Prostate gland (tissue), 2 donors: ENCODE measurements at regions not wholly inside any gene's neighbourhood (a gene's known extent, or its start where the extent isn't known, plus 50 kb on each side); places are given as distances from the start of the nearest gene placed in this dataset.

ENCODE experiments used
- DNase-seq: peaks from one replicate; pipeline ENCODE4 v3.0.0-alpha.2; 2019; ENCODE audit warnings: low spot score
- H3K27ac ChIP-seq, 2 donors: fragments of 200-600 bp; sonication (generic); 2 replicates each; pipeline ENCODE4 v1.5.1; 2017 to 2019
- H3K27me3 ChIP-seq: fragments of 200-600 bp; sonication (generic); replicated peaks from 2 replicates; pipeline ENCODE4 v1.5.1; 2019; ENCODE audit not compliant: insufficient read depth
- H3K36me3 ChIP-seq, 2 donors: fragments of 200-600 bp; sonication (generic); 1 replicate in 1 of 2; 2 replicates in 1 of 2; pipeline versions ENCODE4 v1.5.1 to v1.8.1; 2017 to 2019
- H3K4me1 ChIP-seq: fragments of 200-600 bp; sonication (generic); replicated peaks from 2 replicates; pipeline ENCODE4 v1.5.1; 2019
- H3K4me3 ChIP-seq, 2 donors: fragments of 200-600 bp; sonication (generic); 2 replicates each; pipeline ENCODE4 v1.5.1; 2017 to 2019
- H3K9me3 ChIP-seq: fragments of 200-600 bp; sonication (generic); 2 replicates; pipeline ENCODE4 v1.5.1; 2017
- POLR2A ChIP-seq: fragments of 450-650 bp; IDR thresholded peaks from one replicate; pipeline ENCODE4 v1.6.1; 2016; ENCODE audit warnings: antibody characterized with exemption, mild to moderate bottlenecking
- POLR2AphosphoS5 ChIP-seq: sonication (generic); formaldehyde crosslinking; IDR thresholded peaks from one replicate; pipeline ENCODE4 v1.6.1; 2017; ENCODE audit warnings: antibody characterized with exemption
- WGBS: methylation state at CpG from one replicate; pipeline ENCODE4 v1.1.5; 2018; 5-methylcytosine and 5-hydroxymethylcytosine counted together
- intact Hi-C: fragments of 100-400 bp; cut with DNase I; formaldehyde crosslinking; loops from one replicate; pipeline ENCODE4 v1.14.2; 2022
- TF ChIP-seq, protein P1 (sequence below), 4 experiments: fragments of 200-600 bp in 2 of 4; fragments of 450-650 bp in 2 of 4; sonication (generic) in 2 of 4; IDR thresholded peaks; 1 replicate in 3 of 4; 2 replicates in 1 of 4; pipeline ENCODE4 v1.5.1; 2016 to 2019; ENCODE audit warnings: antibody characterized with exemption in 4 of 4, mild to moderate bottlenecking in 2 of 4, moderate library complexity in 2 of 4

DNA sequence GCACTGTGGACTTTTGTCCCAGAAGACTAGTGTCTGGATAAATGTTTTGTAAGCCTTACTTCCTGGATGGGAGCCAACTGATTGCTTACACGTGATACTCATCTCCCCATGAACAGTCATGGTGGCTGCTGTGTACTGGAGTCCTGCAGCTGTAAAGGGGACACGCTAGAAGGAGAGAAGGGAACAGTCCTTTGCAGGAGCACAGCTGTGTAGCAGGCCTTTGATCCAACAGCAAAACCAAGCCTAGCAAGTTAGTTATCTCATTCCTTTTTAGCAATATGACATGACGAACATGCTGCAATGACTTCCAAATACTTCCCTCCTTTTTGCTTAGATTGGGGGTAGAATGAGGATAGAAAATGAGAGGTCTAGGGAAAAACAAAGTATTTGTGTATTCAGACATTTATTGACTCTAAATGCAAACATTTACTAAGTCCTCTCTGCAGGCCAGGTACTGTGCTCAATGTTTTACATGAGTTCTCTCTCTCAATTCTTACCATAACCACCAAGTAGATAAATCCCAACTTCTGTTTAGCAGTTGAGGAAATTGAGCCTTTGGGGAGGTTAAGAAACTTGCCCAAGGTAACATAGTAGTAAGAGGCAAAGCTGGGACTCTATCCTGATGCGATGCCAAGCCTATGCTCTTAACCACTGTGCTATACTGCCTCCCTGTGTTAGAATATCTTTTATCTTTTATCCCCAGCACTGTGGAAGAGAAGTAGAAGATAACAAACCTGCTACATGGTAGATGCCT lies 55.4 kb upstream of the CD28 start:
- Histone ChIP-seq H3K4me1 (peaks cover 14% of the 10 kb centered on the region), H3K27me3 (no peaks in the 10 kb centered on the region), H3K9me3 (no peaks in the 10 kb centered on the region), H3K27ac (peak overlapping the region; percentile 61 to 74), H3K36me3 (no peaks in the 10 kb centered on the region), H3K4me3 (no peak overlapping the region)
- 40% methylated on average over 4 of the region's 4 CpGs for WGBS
- DNase-seq: peak; percentile 56
- TF ChIP-seq, protein P1, sequence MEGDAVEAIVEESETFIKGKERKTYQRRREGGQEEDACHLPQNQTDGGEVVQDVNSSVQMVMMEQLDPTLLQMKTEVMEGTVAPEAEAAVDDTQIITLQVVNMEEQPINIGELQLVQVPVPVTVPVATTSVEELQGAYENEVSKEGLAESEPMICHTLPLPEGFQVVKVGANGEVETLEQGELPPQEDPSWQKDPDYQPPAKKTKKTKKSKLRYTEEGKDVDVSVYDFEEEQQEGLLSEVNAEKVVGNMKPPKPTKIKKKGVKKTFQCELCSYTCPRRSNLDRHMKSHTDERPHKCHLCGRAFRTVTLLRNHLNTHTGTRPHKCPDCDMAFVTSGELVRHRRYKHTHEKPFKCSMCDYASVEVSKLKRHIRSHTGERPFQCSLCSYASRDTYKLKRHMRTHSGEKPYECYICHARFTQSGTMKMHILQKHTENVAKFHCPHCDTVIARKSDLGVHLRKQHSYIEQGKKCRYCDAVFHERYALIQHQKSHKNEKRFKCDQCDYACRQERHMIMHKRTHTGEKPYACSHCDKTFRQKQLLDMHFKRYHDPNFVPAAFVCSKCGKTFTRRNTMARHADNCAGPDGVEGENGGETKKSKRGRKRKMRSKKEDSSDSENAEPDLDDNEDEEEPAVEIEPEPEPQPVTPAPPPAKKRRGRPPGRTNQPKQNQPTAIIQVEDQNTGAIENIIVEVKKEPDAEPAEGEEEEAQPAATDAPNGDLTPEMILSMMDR (IDR thresholded peaks at IDR 0.05): peak in 3 of 4 experiments; percentile 43 to 66 (median 64)
- TF ChIP-seq POLR2AphosphoS5 (peak; percentile 16), POLR2A (no peak)
- intact Hi-C loops: loop anchor here (10.0 kb wide), 1 partner anchor 166 kb away; no protein-coding TSS in a partner anchor

DNA sequence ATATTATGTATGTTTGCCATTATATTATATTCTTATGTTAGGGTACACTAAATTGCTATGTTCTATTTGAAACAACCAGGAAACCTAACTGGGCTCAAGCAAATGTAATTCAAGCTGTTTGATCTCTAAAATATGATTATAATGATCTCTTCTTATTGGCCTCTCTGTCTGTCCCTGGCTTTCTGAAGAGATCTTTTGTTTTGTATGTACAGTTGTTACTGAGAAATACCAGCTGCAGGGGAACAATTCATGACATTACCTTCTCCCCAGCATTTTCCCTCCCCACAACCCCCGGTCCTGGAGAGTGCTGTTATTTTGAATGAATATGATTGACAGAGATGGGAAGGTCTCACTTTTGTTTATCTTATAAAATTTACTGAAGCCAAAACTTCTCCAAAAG lies 54.8 kb upstream of the CD28 start:
- WGBS: 31% methylated on average over 1 of the region's 1 CpG
- intact Hi-C loops: loop anchor here (10.0 kb wide), 1 partner anchor 167 kb away; no protein-coding TSS in a partner anchor
- H3K27me3 ChIP-seq: no peaks in the 10 kb centered on the region
- H3K27ac ChIP-seq: peak overlapping the region in 1 of 2 donors; percentile 74
- H3K36me3 ChIP-seq: no peaks in the 10 kb centered on the region
- no peak overlapping the region for H3K4me3 ChIP-seq
- H3K9me3 ChIP-seq: no peaks in the 10 kb centered on the region
- TF ChIP-seq POLR2AphosphoS5 (no peak), POLR2A (no peak)
- TF ChIP-seq, protein P1 (IDR thresholded peaks at IDR 0.05): no peak
- H3K4me1 ChIP-seq: peaks cover 14% of the 10 kb centered on the region
- no peak for DNase-seq

DNA sequence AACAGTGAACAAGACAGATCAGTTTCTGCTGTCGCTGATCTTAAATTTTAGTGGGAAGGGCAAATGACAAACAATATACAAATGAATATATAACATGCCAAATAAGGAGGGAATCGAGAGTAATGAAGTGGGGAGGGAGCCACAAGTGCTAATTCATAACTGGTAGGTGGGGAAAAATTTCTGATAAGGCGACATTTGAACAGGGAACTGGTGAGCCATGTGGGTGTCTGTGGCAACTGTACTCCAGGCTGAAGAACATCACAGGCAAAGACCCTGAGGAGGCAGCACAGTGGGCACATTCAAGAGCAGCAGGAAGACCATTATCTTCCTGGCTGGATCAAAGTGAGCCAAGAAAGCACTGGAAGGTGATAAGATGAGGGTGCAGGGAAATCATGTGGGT lies 51.6 kb upstream of the CD28 start:
- DNase-seq: no peak
- Histone ChIP-seq H3K27me3 (no peaks in the 10 kb centered on the region), H3K4me1 (peaks cover 8% of the 10 kb centered on the region), H3K27ac (no peak overlapping the region), H3K9me3 (no peaks in the 10 kb centered on the region), H3K36me3 (no peaks in the 10 kb centered on the region), H3K4me3 (no peak overlapping the region)
- intact Hi-C loops: loop anchor here (10.0 kb wide), 1 partner anchor 170 kb away; no protein-coding TSS in a partner anchor
- 87% methylated on average over 3 of the region's 3 CpGs for WGBS
- TF ChIP-seq POLR2AphosphoS5 (no peak), POLR2A (no peak)
- TF ChIP-seq, protein P1 (IDR thresholded peaks at IDR 0.05): no peak

DNA sequence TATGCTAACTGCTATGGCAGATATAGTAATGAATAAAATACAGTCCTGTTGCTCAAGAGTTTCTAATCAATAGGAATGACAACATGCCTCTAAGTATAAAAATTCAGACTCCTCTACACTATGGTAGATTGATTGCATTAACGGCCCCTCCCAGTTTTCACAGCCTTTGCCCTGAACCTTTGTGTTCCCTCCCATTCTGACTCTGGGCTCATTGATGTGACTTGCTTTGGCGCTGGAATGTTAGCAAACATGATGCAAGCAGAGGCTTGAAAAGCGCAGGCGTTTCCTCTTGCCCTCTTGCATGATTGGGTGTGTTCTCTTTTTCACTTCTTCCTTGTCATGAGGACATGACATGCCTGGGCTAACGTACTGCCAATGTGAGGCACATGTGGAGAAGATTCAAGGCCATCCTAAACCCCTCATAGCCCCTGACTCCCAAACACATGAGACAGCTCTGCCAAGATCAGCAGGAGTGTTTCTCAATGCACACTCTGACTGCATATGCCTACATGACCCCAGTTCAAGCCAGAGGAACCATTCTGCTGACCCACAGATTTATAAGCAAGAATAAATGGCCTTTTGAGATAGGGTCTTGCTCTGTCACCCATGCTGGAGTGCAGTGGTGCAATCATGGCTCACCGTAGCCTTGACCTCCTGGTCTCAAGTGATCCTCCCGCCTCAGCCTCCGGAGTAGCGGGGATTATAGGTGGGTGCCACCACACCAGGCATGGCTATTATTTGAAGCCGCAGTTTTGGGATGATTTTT lies 49.7 kb upstream of the CD28 start:
- no peak overlapping the region for H3K4me3 ChIP-seq
- peak; percentile 81 for DNase-seq
- intact Hi-C loops: loop anchor here (10.0 kb wide), 1 partner anchor 172 kb away; no protein-coding TSS in a partner anchor
- no peaks in the 10 kb centered on the region for H3K9me3 ChIP-seq
- peak overlapping the region; percentile 6 to 32 for H3K27ac ChIP-seq
- TF ChIP-seq POLR2A (no peak), POLR2AphosphoS5 (peak; percentile 88)
- H3K4me1 ChIP-seq: peaks cover 2% of the 10 kb centered on the region
- no peaks in the 10 kb centered on the region for H3K36me3 ChIP-seq
- H3K27me3 ChIP-seq: no peaks in the 10 kb centered on the region
- 56% methylated on average over 10 of the region's 10 CpGs for WGBS
